Right renal pelvis (tissue), 4 donors: ENCODE measurements at regions not wholly inside any gene's neighbourhood (a gene's known extent, or its start where the extent isn't known, plus 50 kb on each side); places are given as distances from the start of the nearest gene placed in this dataset.
"Not testable (repeated sequence)": the region's sequence is repeated elsewhere in the genome, so short reads cannot be mapped to it uniquely, and the experiment has no call there.

Experiments
- DNase-seq, 4 donors: peaks; one replicate each; pipeline ENCODE4 v3.0.0-alpha.2; 2013; ENCODE audit warnings: low read depth in 4 of 4, low spot score in 3 of 4, missing footprints in 1 of 4

- DNase-seq = no peak
These were observed 143.8 kb upstream of the PCLO start for GRCh38 chr7:83306502-83306901.

- no peak for DNase-seq
These were observed 142.3 kb upstream of the PCLO start for GRCh38 chr7:83305027-83305426.

- no peak for DNase-seq
These were observed 138.7 kb upstream of the PCLO start for GRCh38 chr7:83301416-83301815.

GRCh38 chr7:83290211-83290610, 127.5 kb upstream of the PCLO start:
- DNase-seq = no peak

GRCh38 chr7:83289419-83289993, 126.8 kb upstream of the PCLO start:
- no peak for DNase-seq

- no peak for DNase-seq
These were observed 118.0 kb upstream of the PCLO start for GRCh38 chr7:83280671-83281070.

- no peak for DNase-seq
These were observed 113.6 kb upstream of the PCLO start for GRCh38 chr7:83276250-83276649.

- DNase-seq = no peak
These were observed 111.0 kb upstream of the PCLO start for GRCh38 chr7:83273699-83274098.

- DNase-seq = peak in 2 of 4 donors; percentile 12 to 18
These were observed 108.8 kb upstream of the PCLO start for GRCh38 chr7:83271212-83272099.

GRCh38 chr7:83270407-83270806, 107.7 kb upstream of the PCLO start:
- DNase-seq = no peak

GRCh38 chr7:83267141-83267631, 104.5 kb upstream of the PCLO start:
- peak; percentile 10 to 49 (median 36) for DNase-seq

GRCh38 chr7:83263442-83264034, 100.9 kb upstream of the PCLO start:
- not testable (repeated sequence) for DNase-seq

- DNase-seq = no peak
These were observed 96.4 kb upstream of the PCLO start for GRCh38 chr7:83259064-83259463.

- DNase-seq = no peak
These were observed 85.3 kb upstream of the PCLO start for GRCh38 chr7:83248000-83248399.

- not testable (repeated sequence) for DNase-seq
These were observed 56.5 kb upstream of the PCLO start for GRCh38 chr7:83219231-83219630.

- DNase-seq = no peak
These were observed 50.2 kb upstream of the PCLO start for GRCh38 chr7:83212883-83213282.
